ENCODE measurements at regions not wholly inside any gene's neighbourhood (a gene's known extent, or its start where the extent isn't known, plus 50 kb on each side); places are given as distances from the start of the nearest gene placed in this dataset.

- TF ChIP-seq JUN (IDR thresholded peaks at IDR 0.05; ENCODE audit: borderline replicate concordance, insufficient read depth, insufficient read length, low read depth) (no peak), POLR2A (IDR thresholded peaks at IDR 0.05; ENCODE audit: low read depth, low read length) (no peak), MYC (IDR thresholded peaks at IDR 0.05; ENCODE audit: low read depth, low read length) (no peak), FOS (IDR thresholded peaks at IDR 0.05; ENCODE audit: borderline replicate concordance, insufficient read depth, low read length) (no peak), POLR2AphosphoS5 (IDR thresholded peaks at IDR 0.05; ENCODE audit: insufficient read depth, low read depth, low read length) (no peak), EZH2 (IDR thresholded peaks at IDR 0.05; ENCODE audit: borderline replicate concordance, low read depth, low read length, severe bottlenecking) (no peak), MAX (IDR thresholded peaks at IDR 0.05; ENCODE audit: insufficient read depth, insufficient read length) (no peak), GATA2 (IDR thresholded peaks at IDR 0.05; ENCODE audit: insufficient read depth, insufficient read length, low read depth, low read length) (no peak)
- TF ChIP-seq, protein P1, sequence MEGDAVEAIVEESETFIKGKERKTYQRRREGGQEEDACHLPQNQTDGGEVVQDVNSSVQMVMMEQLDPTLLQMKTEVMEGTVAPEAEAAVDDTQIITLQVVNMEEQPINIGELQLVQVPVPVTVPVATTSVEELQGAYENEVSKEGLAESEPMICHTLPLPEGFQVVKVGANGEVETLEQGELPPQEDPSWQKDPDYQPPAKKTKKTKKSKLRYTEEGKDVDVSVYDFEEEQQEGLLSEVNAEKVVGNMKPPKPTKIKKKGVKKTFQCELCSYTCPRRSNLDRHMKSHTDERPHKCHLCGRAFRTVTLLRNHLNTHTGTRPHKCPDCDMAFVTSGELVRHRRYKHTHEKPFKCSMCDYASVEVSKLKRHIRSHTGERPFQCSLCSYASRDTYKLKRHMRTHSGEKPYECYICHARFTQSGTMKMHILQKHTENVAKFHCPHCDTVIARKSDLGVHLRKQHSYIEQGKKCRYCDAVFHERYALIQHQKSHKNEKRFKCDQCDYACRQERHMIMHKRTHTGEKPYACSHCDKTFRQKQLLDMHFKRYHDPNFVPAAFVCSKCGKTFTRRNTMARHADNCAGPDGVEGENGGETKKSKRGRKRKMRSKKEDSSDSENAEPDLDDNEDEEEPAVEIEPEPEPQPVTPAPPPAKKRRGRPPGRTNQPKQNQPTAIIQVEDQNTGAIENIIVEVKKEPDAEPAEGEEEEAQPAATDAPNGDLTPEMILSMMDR (IDR thresholded peaks at IDR 0.05; ENCODE audit: extremely low read depth in 1 of 2, insufficient read depth in 1 of 2, low read depth in 1 of 2, low read length in 2 of 2): no peak
- no peak for FAIRE-seq
- Histone ChIP-seq H3K4me1 (ENCODE audit: control insufficient read depth, extremely low read depth, insufficient read depth, low read length) (no peaks in the 10 kb centered on the region), H3K4me3 (replicated peaks in 1 of 3; ENCODE audit: insufficient read depth in 1 of 3, low read depth in 1 of 3, low read length in 3 of 3) (no peak overlapping the region), H2AFZ (ENCODE audit: low read depth, low read length) (no peak overlapping the region), H3K4me2 (ENCODE audit: insufficient read depth, low read length) (no peak overlapping the region), H3K9ac (replicated peaks; ENCODE audit: extremely low read depth, insufficient read depth, low read length) (no peak overlapping the region), H3K36me3 (ENCODE audit: control insufficient read depth in 2 of 2, extremely low read depth in 1 of 2, insufficient read depth in 2 of 2, low read length in 2 of 2) (no peaks in the 10 kb centered on the region), H3K9me3 (replicated peaks; ENCODE audit: control insufficient read depth, insufficient read depth, low read length) (no peaks in the 10 kb centered on the region), H3K79me2 (ENCODE audit: control insufficient read depth, insufficient read depth, low read length) (no peaks in the 10 kb centered on the region), H3K9me1 (replicated peaks; ENCODE audit: control insufficient read depth, extremely low read depth, insufficient read depth, low read length) (no peaks in the 10 kb centered on the region), H3K27me3 (ENCODE audit: control insufficient read depth in 2 of 2, insufficient read depth in 2 of 2, low read length in 2 of 2) (peaks cover 4 to 16% of the 10 kb centered on the region in 2 experiments), H4K20me1 (replicated peaks; ENCODE audit: control insufficient read depth, extremely low read depth, insufficient read depth, low read length) (no peaks in the 10 kb centered on the region), H3K27ac (ENCODE audit: insufficient read depth, low read depth, low read length) (no peak overlapping the region)
- intact Hi-C loops (cut with micrococcal nuclease) (loop anchor here (10.0 kb wide), 1 partner anchor 1852 kb away; no protein-coding TSS in a partner anchor), dilution Hi-C loops (cut with MboI; ENCODE audit: extremely low pct_ligation_motif_present, low sequenced_read_pairs) (no loop called here)
- DNase-seq (ENCODE audit: low read depth, low spot score): no peak
- CTCF ChIA-PET: interaction anchor here (3.6 kb wide), 1 partner anchor 161 kb away, joined by 19 read pairs; no protein-coding TSS in a partner anchor
- POLR2A ChIA-PET: no interaction called here
- BruUV-seq (replicated peaks): no TSS peak
Measured at GRCh38 chr15:35282965-35283496, 197.9 kb upstream of the NANOGP8 start.

All from endothelial cell of umbilical vein (primary cell).